GM21390 (cell line): ENCODE measurements at regions not wholly inside any gene's neighbourhood (a gene's known extent, or its start where the extent isn't known, plus 50 kb on each side); places are given as distances from the start of the nearest gene placed in this dataset.

ENCODE experiments used
- ATAC-seq: cut with Tn5 transposase; IDR thresholded peaks from one replicate; pipeline ENCODE4 v1.9.1; 2021; ENCODE audit not compliant: unreplicated experiment

- no peak for ATAC-seq
Observed at GRCh38 chr4:11898796-11899195, 470.1 kb upstream of the HS3ST1 start.

DNA sequence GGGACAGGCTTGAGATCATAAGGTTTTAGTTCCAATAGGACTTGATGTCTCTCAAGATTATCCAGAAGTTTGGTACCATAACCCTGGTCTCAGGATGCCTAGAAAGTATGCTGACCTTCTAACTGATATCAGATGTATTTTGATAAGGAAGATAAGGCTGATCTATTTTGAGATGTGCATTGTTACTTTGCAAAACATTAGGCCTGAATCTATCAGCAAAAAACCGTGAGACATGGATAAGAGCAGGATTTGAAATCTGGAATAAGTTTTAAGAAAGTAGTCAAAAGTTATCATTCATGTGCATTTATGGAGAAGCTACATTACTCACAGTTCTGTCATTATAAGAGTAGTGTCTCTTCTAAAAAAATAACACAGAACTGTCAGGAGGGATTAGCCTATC, 467.1 kb upstream of the HS3ST1 start:
- no peak for ATAC-seq

- no peak for ATAC-seq
Observed at GRCh38 chr4:11894977-11895376, 466.3 kb upstream of the HS3ST1 start.

DNA sequence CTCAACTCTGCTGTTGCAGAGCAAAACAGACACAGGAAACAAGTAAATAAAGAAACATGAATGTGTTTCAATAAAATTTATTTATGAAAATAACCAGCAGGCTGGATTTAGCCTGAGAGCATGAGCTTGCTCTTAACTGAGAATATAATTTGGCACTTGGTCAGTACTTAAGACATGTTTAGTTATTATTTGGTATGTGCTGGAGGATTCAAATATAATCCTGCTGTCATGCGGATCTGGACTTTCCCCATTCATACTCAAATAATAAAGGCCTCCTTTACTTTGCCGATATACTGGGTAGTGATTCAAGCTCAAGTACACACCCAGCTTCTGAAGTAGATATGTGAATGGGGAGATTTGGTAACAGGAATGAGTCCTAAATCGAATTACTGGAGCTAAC, 465.5 kb upstream of the HS3ST1 start:
- no peak for ATAC-seq

GRCh38 chr4:11889099-11889498, 460.4 kb upstream of the HS3ST1 start:
- ATAC-seq, result no peak

DNA sequence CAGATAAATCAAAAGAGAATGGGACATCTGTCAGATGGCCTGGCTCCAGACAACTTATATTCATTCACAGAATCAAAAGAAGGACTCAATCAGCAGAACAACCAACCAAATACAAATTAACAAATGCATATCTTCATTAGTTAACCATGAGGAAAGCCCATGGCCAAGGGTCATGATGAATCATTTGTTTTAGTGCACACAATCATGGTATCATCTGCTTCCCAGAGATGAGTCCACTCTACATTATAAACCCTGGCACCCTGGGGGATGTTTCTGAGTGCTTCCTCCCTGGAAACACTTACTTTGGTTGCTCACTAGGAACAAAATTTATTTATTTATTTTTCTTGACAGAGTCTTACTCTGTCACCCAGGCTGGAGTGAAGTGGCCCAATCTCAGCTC, 453.3 kb upstream of the HS3ST1 start:
- ATAC-seq, result no peak

GRCh38 chr4:11881364-11881763, 452.7 kb upstream of the HS3ST1 start:
- ATAC-seq, result no peak

DNA sequence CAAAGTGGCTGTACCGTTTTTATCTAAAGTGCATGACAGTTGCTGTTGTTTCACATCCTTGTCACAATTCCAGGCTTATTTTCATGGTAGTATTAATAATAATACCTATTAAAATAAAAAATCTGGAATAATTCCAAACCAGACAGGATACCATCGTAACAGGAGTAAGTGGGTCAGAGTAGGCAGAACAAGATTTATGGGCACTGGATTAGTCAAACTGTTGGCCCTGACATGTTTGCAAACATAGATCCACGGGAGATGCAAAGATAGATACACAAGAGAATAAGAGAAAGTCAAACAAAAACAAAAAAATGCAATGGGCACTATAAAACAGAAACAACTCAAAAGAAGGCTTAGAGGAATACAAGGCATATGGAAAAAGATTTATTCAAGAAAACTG, 449.5 kb upstream of the HS3ST1 start:
- no peak for ATAC-seq

- no peak for ATAC-seq
Observed at GRCh38 chr4:11876104-11876503, 447.4 kb upstream of the HS3ST1 start.

- no peak for ATAC-seq
Observed at GRCh38 chr4:11869191-11869870, 440.6 kb upstream of the HS3ST1 start.

DNA sequence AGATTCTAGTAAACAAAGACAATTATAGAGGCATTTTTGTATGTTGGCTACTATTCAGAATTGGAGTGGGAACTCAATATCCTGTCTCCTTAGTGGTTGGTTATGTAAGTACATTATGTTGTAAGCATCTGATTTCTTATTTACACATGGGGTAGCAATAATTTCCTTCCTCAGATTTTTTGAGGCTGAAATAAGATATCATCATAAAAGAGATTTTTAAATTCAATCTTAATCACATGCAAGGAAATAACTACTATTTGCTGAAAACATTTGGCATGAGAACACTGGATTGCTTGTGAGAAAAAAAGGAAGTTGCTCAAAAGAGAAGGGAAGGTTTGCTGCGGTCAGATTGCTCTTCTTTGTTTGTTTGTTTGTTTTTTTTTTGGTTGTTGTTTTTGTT, 437.7 kb upstream of the HS3ST1 start:
- ATAC-seq, result no peak

DNA sequence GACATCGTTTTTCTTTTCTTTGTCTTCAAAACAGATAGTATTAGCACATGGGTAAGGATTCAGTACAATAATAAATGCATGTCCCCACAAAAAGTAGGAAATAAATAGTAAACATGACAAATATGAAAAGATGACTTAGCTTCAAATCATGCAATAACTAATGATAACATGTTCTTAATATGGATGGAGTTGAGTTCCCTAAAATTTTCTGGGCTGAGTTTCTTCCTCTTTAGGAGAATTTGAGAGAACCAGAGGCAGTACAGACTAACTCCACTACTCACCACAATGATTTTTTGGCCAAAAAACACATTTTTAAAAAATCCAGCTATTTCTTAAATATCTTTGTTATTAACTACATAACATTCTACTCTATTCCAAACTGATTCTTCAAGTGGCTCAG, 432.3 kb upstream of the HS3ST1 start:
- ATAC-seq, result no peak

- no peak for ATAC-seq
Observed at GRCh38 chr4:11857881-11858280, 429.2 kb upstream of the HS3ST1 start.

DNA sequence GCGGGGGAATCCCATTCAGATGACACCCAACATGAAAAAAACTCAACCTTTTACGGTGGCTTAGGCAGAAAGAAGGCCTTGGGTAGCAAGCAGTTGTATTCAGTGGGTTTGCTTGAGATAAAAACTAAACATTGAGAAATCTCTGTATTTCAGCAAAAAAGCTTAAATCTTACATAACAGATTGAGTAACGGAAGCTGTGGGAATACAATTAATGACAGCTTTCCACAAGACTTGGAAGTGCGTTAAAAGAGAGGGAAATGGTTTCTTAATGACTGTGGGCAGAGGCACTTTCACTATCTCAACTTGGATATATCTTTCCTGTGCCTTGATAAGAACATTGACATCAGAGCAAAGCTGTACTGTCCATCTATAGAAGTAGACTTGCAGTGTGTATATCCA, 418.5 kb upstream of the HS3ST1 start:
- ATAC-seq, result no peak

GRCh38 chr4:11843927-11844326, 415.2 kb upstream of the HS3ST1 start:
- ATAC-seq, result no peak

DNA sequence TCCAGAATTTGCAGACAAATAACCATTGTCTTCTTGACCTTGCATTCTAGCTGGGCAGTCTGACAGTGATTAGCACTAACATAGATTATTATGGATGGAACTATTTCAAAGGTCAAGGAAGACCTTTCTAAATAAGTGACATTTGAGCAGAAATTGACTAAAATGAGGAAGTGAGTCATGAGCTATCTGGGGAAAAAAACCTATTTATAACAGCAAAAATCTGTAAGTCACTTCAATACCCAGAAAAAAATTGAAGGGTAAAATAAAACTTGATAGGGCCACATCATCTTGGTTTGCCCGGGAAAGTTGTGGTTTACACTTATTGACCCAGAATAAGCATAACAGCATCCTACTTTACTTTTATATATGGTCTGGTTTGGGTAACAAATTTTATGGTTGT, 414.6 kb upstream of the HS3ST1 start:
- ATAC-seq, result no peak

GRCh38 chr4:11842620-11843263, 414.0 kb upstream of the HS3ST1 start:
- no peak for ATAC-seq

GRCh38 chr4:11839889-11840288, 411.2 kb upstream of the HS3ST1 start:
- no peak for ATAC-seq

- no peak for ATAC-seq
Observed at GRCh38 chr4:11831739-11832138, 403.0 kb upstream of the HS3ST1 start.

GRCh38 chr4:11824566-11824965, 395.9 kb upstream of the HS3ST1 start:
- ATAC-seq, result no peak

- ATAC-seq, result no peak
Observed at GRCh38 chr4:11821772-11822430, 393.2 kb upstream of the HS3ST1 start.

- no peak for ATAC-seq
Observed at GRCh38 chr4:11817088-11817487, 388.4 kb upstream of the HS3ST1 start.
